Ecto neural progenitor cell (in vitro differentiated cells): ENCODE measurements at regions not wholly inside any gene's neighbourhood (a gene's known extent, or its start where the extent isn't known, plus 50 kb on each side); places are given as distances from the start of the nearest gene placed in this dataset.

Experiments
- DNase-seq: peaks from one replicate; pipeline ENCODE4 v3.0.0-alpha.2; 2018; ENCODE audit warnings: low spot score

- no peak for DNase-seq
These were observed 223.6 kb upstream of the TMPO start for GRCh38 chr12:98291828-98292227.

DNA sequence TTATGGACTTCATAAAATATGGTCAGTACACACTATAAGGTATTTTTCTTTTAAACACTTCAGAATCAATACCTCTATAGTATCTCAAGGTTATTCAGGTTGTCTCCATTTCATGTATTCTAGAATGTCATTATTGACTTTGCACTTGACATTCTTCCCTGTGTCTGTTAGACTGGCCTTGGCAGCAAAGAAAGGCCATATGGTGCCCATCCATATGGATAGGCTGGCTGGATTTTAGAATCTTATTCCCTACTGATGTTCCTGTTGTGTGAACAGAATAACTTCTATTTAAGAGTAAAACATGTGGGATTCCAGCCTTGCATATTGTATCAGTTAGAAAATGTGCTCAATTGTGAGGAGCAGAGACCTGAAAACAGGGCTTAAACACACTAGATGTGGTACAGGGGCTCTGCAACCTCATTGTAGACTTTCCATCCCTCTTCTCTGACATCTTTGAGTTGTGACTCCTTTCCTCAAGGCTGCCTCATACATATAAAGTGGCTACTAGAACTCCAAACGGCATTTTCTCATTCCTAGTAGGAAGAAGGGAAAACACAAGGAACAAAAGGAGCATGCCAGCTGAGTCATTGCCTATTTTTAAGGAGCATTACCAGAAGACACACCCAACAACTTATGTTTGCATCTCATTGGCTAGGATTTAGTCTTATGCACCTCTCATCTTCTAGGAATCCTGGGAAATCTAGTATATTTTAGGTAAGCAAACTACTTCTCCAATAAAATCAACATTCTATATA lies 221.2 kb upstream of the TMPO start:
- no peak for DNase-seq

DNA sequence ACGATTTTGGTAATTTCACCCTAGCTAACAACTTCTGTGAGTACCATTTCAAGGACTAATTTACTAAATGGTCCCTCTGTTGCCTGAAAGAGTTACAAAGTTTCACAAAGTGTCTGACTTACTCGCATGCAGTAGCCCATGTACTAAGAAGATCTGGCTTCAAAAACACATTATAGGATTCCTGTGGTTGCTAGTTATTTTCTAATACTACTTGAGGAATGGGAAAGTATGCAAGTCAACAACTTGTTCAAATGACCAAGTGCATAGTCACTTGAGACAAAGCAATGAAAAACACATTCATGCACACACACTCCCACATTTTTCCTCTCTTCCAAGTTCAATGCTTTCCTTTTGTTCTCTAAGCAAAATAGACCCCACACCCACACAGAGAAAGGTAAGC lies 219.7 kb upstream of the TMPO start:
- no peak for DNase-seq

- peak; percentile 68 for DNase-seq
These were observed 218.8 kb upstream of the TMPO start for GRCh38 chr12:98296462-98297079.

GRCh38 chr12:98297538-98297937 lies 217.9 kb upstream of the TMPO start:
- no peak for DNase-seq

DNA sequence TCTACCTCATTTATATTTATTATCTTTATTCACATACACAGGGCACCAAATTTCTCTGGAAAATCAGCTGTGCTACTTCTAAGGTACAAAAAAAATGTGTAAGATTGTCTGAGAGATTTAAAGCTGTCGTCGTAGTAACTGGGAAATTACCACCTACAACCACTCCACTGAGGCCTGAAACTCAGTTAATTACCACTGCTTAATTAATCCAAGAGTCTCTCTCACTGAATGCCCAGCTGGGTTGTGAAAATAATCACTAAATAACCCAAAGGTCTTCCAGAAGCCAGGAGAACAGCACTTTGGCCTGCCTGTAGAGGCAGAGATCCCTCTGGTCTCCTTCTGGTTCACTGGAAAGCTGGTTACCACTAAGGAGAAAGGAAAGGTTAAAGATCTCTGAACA lies 207.2 kb upstream of the TMPO start:
- DNase-seq: no peak

- no peak for DNase-seq
These were observed 197.2 kb upstream of the TMPO start for GRCh38 chr12:98317939-98318899.

- no peak for DNase-seq
These were observed 195.5 kb upstream of the TMPO start for GRCh38 chr12:98319716-98320425.

GRCh38 chr12:98325003-98325402 lies 190.4 kb upstream of the TMPO start:
- no peak for DNase-seq

DNA sequence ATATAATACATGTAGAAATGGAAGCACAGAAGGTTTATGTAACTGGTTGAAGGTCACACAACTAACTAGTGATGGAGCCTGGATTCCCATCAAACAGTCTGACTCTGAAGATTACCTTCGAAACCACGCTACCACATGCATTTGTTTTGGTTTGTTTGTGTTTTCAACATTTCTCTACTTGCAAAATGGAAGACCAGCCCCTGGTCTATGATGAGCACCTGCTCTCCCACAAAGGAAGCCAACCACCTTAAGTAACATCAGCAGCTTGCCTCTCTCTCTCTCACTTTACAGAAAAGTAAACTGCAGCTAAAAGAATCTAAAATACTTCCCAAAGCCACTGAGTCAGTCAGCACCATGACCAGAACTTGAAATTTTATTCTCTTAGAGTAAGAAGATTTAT lies 186.9 kb upstream of the TMPO start:
- DNase-seq: no peak

GRCh38 chr12:98329589-98329988 lies 185.8 kb upstream of the TMPO start:
- no peak for DNase-seq

DNA sequence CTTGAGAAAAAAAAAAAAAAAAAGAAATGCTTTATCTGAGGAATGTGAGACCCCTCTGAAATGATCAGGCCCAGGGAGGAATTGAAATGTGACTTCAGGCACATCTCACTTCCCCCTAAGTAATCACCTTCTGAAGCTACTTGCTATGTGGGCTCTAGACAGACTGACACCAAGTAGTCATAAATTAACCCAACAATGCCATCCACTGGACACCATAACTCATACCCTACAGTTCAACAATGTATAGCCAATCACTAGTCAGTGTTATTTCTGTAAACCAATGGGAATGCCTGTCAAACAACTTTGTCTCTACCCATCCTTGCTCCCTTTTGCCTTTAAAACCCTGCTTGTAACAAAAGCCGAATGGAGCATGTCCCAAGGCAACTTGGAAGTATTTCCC lies 182.7 kb upstream of the TMPO start:
- no peak for DNase-seq

DNA sequence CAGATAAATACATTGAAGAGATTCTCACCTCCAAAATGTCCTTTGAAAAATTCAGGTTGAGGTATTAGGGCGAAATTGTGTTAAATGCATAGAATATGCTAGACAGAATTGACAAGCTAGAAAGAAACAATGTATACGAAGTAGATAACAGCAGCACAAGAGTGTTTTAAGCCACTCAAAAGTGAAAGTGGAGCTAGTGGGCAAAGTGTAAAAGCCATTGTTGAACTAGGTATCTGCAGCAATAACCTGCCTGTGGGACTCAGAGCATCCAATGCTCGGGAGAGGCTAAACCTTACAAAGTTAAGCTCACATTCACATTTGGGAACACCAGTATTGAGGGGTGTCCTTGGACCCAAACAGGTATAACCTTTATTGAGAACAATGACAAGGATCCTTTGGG lies 180.6 kb upstream of the TMPO start:
- DNase-seq: no peak

- DNase-seq: no peak
These were observed 174.4 kb upstream of the TMPO start for GRCh38 chr12:98341026-98341425.

- no peak for DNase-seq
These were observed 173.7 kb upstream of the TMPO start for GRCh38 chr12:98341732-98342131.

DNA sequence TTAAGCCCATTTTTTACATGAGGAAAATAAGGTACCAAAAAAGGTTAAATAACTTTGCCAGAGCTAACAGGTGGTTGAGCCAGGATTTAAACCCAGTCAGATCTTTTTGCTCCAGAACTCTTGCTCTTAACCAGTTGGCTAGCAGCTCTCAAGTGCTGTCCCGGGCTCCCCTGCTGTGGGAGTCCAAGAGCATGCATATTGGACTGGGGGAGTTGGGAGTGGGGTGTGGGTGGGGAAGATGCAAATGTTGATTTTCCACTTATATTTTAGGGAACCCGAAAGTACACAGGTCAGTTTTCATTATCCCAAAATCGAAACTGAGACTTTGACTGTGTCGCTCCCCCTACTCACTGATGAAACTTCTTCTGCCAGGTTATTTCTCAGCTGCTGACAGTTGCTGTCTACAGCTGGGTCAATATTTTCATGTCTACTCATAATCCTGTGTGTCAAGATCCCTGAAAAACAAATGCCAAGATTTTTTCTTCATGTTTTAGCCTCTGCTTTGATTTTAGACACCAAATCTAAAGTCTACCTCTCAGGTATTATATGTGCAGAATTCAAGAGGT lies 172.3 kb upstream of the TMPO start:
- no peak for DNase-seq

- no peak for DNase-seq
These were observed 171.1 kb upstream of the TMPO start for GRCh38 chr12:98344046-98344930.

DNA sequence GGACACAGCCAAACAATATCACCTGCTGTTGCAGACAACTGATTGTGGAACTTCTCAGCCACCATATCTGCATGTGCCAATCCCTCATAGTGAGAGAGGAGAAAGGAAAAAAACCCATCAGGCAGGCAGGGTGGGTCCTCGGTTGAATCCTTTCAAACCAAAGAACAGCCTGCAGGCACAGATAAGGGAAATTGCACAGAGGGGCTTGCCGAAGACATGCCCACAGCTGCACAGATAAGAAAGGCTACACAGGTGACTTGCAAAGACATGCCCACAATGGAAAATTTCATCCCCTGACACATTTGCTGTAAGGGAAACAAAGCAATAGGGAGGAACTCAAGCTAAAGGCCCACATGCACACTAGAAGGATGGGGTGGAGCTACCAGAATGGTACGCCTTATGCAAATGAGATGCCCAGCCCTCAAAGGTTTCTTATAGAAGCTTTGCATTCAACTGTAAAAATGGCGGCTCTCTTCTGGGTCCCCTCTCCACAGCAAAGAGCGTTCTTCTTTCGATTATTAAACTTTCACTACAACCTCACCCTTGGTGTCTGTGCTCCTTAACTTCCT lies 170.0 kb upstream of the TMPO start:
- DNase-seq: no peak

GRCh38 chr12:98351089-98351488 lies 164.3 kb upstream of the TMPO start:
- DNase-seq: no peak

GRCh38 chr12:98351784-98352183 lies 163.6 kb upstream of the TMPO start:
- DNase-seq: no peak
